ENCODE measurements at regions not wholly inside any gene's neighbourhood (a gene's known extent, or its start where the extent isn't known, plus 50 kb on each side); places are given as distances from the start of the nearest gene placed in this dataset.
"Not testable (repeated sequence)": the region's sequence is repeated elsewhere in the genome, so short reads cannot be mapped to it uniquely, and the experiment has no call there.

DNA sequence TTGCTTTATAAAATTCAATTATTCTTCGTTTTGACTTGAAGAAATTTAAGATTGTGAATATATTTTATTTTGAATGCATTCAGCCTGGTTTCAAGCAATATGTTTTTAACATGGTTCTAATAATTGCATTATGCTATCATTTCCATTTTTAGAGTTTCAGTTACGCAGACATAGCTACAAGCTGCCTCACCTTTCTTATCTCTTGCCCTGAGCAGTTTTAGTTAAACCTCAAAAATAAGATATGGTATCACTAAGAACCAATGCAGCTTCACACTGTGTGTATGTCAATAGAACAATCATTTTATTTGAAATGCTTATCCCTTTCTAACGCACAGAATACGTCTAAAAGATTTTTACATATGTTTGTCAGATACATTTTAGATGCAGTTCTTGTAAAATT, 632.6 kb upstream of the KCND2 start:
- Histone ChIP-seq H3F3A (ENCODE audit: control insufficient read depth, insufficient read depth) (no peaks in the 10 kb centered on the region), H3K27me3 (ENCODE audit: control insufficient read depth, low read length) (no peaks in the 10 kb centered on the region), H3K9me3 (ENCODE audit: control insufficient read depth, insufficient read depth, low read length) (no peaks in the 10 kb centered on the region), H4K20me1 (ENCODE audit: control insufficient read depth, insufficient read depth, low read depth, low read length) (no peaks in the 10 kb centered on the region), H3K36me3 (ENCODE audit: control insufficient read depth, low read length) (no peaks in the 10 kb centered on the region), H3K4me1 (ENCODE audit: control insufficient read depth, low read length) (no peaks in the 10 kb centered on the region), H3K4me2 (ENCODE audit: low read length) (no peak overlapping the region), H3K4me3 (ENCODE audit: low read length) (no peak overlapping the region), H3K79me2 (ENCODE audit: control insufficient read depth, low read length) (no peaks in the 10 kb centered on the region), H3K9me2 (replicated peaks; ENCODE audit: control insufficient read depth, low read length) (no peaks in the 10 kb centered on the region), H3K27ac (ENCODE audit: low read depth, low read length) (no peak overlapping the region)
- no peak for TF ChIP-seq CTCF (IDR thresholded peaks at IDR 0.05; ENCODE audit: low read depth, low read length, poor library complexity, severe bottlenecking)
- TF ChIP-seq EZH2phosphoT487 (IDR thresholded peaks at IDR 0.05; ENCODE audit: borderline replicate concordance, low read length) = no peak

GRCh38 chr7:119640861-119641260, 632.1 kb upstream of the KCND2 start:
- H3F3A ChIP-seq (ENCODE audit: control insufficient read depth, insufficient read depth) = no peaks in the 10 kb centered on the region
- no peaks in the 10 kb centered on the region for H3K79me2 ChIP-seq (ENCODE audit: control insufficient read depth, low read length)
- no peaks in the 10 kb centered on the region for H3K27me3 ChIP-seq (ENCODE audit: control insufficient read depth, low read length)
- no peaks in the 10 kb centered on the region for H3K9me2 ChIP-seq (replicated peaks; ENCODE audit: control insufficient read depth, low read length)
- H3K9me3 ChIP-seq (ENCODE audit: control insufficient read depth, insufficient read depth, low read length) = no peaks in the 10 kb centered on the region
- no peak overlapping the region for H3K4me3 ChIP-seq (ENCODE audit: low read length)
- no peak for TF ChIP-seq CTCF (IDR thresholded peaks at IDR 0.05; ENCODE audit: low read depth, low read length, poor library complexity, severe bottlenecking)
- no peaks in the 10 kb centered on the region for H3K36me3 ChIP-seq (ENCODE audit: control insufficient read depth, low read length)
- H3K4me2 ChIP-seq (ENCODE audit: low read length) = no peak overlapping the region
- no peaks in the 10 kb centered on the region for H3K4me1 ChIP-seq (ENCODE audit: control insufficient read depth, low read length)
- no peak overlapping the region for H3K27ac ChIP-seq (ENCODE audit: low read depth, low read length)
- no peaks in the 10 kb centered on the region for H4K20me1 ChIP-seq (ENCODE audit: control insufficient read depth, insufficient read depth, low read depth, low read length)

GRCh38 chr7:119643558-119643957, 629.4 kb upstream of the KCND2 start:
- Histone ChIP-seq H3F3A (ENCODE audit: control insufficient read depth, insufficient read depth) (no peaks in the 10 kb centered on the region), H3K36me3 (ENCODE audit: control insufficient read depth, low read length) (no peaks in the 10 kb centered on the region), H4K20me1 (ENCODE audit: control insufficient read depth, insufficient read depth, low read depth, low read length) (no peaks in the 10 kb centered on the region), H3K9me2 (replicated peaks; ENCODE audit: control insufficient read depth, low read length) (no peaks in the 10 kb centered on the region), H3K4me2 (ENCODE audit: low read length) (no peak overlapping the region), H3K27ac (ENCODE audit: low read depth, low read length) (no peak overlapping the region), H3K79me2 (ENCODE audit: control insufficient read depth, low read length) (no peaks in the 10 kb centered on the region), H3K4me1 (ENCODE audit: control insufficient read depth, low read length) (no peaks in the 10 kb centered on the region), H3K27me3 (ENCODE audit: control insufficient read depth, low read length) (no peaks in the 10 kb centered on the region), H3K9me3 (ENCODE audit: control insufficient read depth, insufficient read depth, low read length) (no peaks in the 10 kb centered on the region; the same call in 1 of the 2 replicates), H3K4me3 (ENCODE audit: low read length) (no peak overlapping the region)
- no peak for TF ChIP-seq CTCF (IDR thresholded peaks at IDR 0.05; ENCODE audit: low read depth, low read length, poor library complexity, severe bottlenecking)
- no peak for TF ChIP-seq EZH2phosphoT487 (IDR thresholded peaks at IDR 0.05; ENCODE audit: borderline replicate concordance, low read length)

- H3K36me3 ChIP-seq (ENCODE audit: control insufficient read depth, low read length) = no peaks in the 10 kb centered on the region
- no peaks in the 10 kb centered on the region for H4K20me1 ChIP-seq (ENCODE audit: control insufficient read depth, insufficient read depth, low read depth, low read length)
- no peak overlapping the region for H3K27ac ChIP-seq (ENCODE audit: low read depth, low read length)
- H3K9me3 ChIP-seq (ENCODE audit: control insufficient read depth, insufficient read depth, low read length) = no peaks in the 10 kb centered on the region; the same call in 1 of the 2 replicates
- H3K4me3 ChIP-seq (ENCODE audit: low read length) = no peak overlapping the region
- H3K4me1 ChIP-seq (ENCODE audit: control insufficient read depth, low read length) = no peaks in the 10 kb centered on the region
- no peaks in the 10 kb centered on the region for H3K9me2 ChIP-seq (replicated peaks; ENCODE audit: control insufficient read depth, low read length)
- H3K27me3 ChIP-seq (ENCODE audit: control insufficient read depth, low read length) = no peaks in the 10 kb centered on the region
- H3F3A ChIP-seq (ENCODE audit: control insufficient read depth, insufficient read depth) = no peaks in the 10 kb centered on the region
- no peaks in the 10 kb centered on the region for H3K79me2 ChIP-seq (ENCODE audit: control insufficient read depth, low read length)
- H3K4me2 ChIP-seq (ENCODE audit: low read length) = no peak overlapping the region
- TF ChIP-seq EZH2phosphoT487 (IDR thresholded peaks at IDR 0.05; ENCODE audit: borderline replicate concordance, low read length) (no peak), CTCF (IDR thresholded peaks at IDR 0.05; ENCODE audit: low read depth, low read length, poor library complexity, severe bottlenecking) (no peak)
Measured at GRCh38 chr7:119647286-119647685, 625.7 kb upstream of the KCND2 start.

- not testable (repeated sequence) for H3F3A ChIP-seq (ENCODE audit: control insufficient read depth, insufficient read depth); H3K79me2 ChIP-seq (ENCODE audit: control insufficient read depth, low read length); H3K4me1 ChIP-seq (ENCODE audit: control insufficient read depth, low read length); H3K4me2 ChIP-seq (ENCODE audit: low read length); H4K20me1 ChIP-seq (ENCODE audit: control insufficient read depth, insufficient read depth, low read depth, low read length); H3K27ac ChIP-seq (ENCODE audit: low read depth, low read length); H3K9me3 ChIP-seq (ENCODE audit: control insufficient read depth, insufficient read depth, low read length); H3K36me3 ChIP-seq (ENCODE audit: control insufficient read depth, low read length); H3K4me3 ChIP-seq (ENCODE audit: low read length); H3K27me3 ChIP-seq (ENCODE audit: control insufficient read depth, low read length); H3K9me2 ChIP-seq (replicated peaks; ENCODE audit: control insufficient read depth, low read length)
Measured at GRCh38 chr7:119648752-119649151, 624.2 kb upstream of the KCND2 start.

Data from DOHH2 (cell line).